GM21723 (cell line): ENCODE measurements at regions not wholly inside any gene's neighbourhood (a gene's known extent, or its start where the extent isn't known, plus 50 kb on each side); places are given as distances from the start of the nearest gene placed in this dataset.

Experiments used
- ATAC-seq: cut with Tn5 transposase; IDR thresholded peaks from one replicate; pipeline ENCODE4 v1.9.1; 2021; ENCODE audit warnings: mild to moderate bottlenecking, moderate library complexity; ENCODE audit not compliant: unreplicated experiment

GRCh38 chr2:136062066-136062837 lies 55.7 kb downstream of the CXCR4 start:
- no peak for ATAC-seq

GRCh38 chr2:136060416-136060815 lies 57.5 kb downstream of the CXCR4 start:
- no peak for ATAC-seq

DNA sequence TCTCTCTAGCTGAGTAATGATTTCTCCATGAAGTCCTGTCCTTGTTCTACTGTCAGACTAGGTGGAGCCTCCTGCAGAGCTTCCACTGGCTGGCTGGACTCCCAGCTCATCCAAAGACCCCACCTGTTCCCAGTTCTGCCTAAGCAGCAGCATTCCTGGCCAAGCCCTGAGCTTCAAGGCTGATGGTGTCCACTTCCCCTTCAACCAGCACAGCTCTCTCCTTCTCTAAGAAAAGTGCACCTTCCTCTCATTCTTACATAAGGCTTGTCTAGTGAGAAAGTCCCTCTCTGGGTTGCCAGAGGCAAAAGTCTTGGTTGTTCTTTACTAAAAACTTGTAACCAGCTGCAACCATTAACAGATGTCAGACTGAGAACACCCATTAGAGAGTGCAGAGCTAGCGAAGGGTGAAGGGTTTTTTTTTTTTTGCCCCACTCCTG lies 58.9 kb downstream of the CXCR4 start:
- ATAC-seq, result peak; percentile 63

DNA sequence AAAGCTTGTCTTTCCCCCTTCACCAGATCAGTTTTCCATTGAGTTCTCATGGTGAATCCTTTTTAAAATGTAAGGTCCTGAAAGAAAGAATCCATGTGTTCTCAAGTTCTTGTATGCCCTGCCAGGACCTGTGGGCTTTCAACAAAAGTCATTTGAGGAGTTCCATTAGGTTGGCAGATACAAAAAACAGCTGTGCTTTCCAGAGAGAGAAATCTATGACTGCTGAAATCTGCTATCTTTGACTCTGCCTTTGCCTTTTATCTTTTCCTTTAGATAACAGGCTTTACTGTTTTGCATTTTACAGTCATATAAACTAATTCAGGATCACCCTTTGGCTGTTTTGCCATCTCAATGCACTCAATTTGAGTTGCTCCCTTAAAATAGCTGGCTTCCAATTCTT lies 59.7 kb downstream of the CXCR4 start:
- no peak for ATAC-seq

- ATAC-seq, result no peak
These were observed 60.2 kb downstream of the CXCR4 start for GRCh38 chr2:136057802-136058140.

DNA sequence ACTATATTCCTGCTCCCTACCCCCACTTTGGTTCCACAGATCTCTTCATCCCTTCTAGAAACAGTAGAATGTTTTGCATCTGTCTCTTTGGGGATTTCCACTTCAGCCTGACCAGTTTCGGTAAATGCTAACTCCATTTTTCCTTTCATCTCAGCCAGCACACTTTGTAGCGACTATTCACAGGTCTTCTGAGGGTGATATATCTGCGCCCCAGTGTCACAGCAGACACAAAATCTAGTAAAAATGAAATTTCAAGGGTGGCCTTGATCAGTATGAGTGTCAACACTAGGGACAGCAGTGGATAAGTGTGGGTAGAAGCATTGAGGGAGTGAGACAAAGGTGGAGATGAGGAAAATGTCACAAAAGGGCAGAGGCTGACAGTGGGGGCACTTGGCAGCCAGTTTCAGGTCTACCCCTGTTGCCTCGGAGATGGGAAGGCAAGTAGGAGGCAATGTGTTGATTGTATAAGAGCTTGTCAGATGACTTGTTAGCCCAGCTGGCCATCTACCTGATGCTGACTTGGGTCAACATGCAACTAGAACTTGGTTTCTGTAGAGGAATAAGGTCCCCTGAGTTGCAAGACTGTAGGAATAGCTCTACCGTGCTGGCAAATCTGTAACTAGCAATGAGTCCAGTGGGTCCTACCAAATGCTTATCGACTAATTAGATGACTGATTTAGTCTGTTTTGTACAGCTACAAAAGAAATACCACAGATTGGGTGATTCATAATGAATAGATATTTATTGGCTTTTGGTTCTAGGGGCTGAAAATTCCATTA lies 60.7 kb downstream of the CXCR4 start:
- peak; percentile 46 for ATAC-seq

- ATAC-seq, result no peak
These were observed 61.8 kb downstream of the CXCR4 start for GRCh38 chr2:136055929-136056688.

DNA sequence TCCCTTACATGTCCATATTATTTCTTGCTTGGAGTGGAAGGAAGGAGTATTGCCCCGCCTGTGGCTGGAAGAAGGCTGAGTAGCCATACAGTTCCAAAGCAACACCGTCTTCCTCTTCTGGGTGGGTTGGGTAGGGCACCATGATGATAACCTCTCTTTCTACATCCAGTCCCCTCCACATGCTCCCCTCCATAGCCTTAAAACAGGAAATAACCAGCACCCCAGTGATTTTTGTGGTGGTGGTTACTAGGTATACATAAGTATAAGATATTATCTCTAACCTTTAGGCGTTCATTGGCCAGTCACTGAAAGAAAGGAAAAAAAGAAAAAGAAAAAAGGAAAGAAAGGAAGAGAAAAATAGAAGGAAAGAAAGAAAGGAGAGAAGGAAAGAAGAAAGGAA lies 63.1 kb downstream of the CXCR4 start:
- ATAC-seq, result no peak

DNA sequence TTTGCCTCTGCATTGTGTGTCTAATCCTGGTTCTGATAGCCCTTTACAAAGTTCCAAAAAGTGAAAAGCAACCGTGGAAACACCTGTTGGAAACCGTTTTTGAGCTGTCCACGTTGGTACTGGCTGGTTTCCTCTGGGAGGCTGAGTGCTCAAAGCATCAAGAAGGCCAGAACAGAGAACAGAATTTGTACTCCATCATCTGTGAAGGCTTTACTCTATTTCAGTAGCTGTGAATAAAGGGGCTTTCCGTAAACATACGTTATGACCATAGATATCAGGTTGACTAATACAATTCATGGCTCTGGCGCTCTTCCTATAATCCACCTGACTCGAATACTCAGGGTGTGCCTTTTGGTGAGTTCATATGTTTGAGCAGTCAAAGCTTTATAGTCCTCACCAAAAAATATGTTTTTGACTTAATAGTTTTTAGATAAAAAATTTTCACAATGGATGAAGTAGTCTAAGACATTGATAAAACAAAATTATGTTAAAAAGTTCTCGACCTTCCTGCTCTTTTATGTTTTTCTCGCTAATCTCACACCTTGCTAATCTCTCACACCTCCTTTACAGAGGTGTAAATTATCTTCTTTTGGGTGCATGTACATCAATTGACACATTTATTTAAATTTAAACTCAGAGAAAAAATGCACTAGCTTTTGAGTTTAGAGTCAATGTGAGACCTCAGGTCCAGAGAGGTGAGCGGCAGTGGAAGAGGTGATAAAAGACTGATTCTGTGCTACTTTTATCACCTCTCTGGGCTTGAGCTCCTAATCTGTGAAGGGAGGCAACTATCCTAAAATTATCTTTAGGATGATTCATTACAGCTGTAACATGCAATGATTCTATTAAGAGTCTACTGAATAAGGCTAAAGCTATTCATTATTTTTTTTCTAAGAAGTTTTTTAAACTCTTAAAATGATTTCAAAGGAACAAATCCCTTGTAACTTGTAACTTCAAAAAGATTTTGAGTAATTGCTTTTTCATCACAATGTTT lies 65.3 kb downstream of the CXCR4 start:
- ATAC-seq, result peak; percentile 41

DNA sequence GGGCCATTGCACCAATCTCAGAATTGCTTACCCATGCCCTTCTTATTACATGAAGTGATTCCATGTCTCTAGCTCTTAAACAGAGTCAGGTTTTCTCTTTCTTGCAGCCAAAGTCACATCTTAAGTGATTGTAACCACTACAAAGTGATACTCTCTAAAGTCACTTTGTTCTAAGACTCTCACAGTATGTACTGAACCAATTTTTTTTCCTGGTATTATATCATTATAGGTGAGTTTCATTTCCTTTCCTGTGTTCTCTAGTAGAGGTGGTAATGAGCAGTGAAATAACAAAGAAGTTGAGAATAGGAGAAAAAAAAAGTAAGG lies 66.3 kb upstream of the DARS1 start:
- no peak for ATAC-seq

DNA sequence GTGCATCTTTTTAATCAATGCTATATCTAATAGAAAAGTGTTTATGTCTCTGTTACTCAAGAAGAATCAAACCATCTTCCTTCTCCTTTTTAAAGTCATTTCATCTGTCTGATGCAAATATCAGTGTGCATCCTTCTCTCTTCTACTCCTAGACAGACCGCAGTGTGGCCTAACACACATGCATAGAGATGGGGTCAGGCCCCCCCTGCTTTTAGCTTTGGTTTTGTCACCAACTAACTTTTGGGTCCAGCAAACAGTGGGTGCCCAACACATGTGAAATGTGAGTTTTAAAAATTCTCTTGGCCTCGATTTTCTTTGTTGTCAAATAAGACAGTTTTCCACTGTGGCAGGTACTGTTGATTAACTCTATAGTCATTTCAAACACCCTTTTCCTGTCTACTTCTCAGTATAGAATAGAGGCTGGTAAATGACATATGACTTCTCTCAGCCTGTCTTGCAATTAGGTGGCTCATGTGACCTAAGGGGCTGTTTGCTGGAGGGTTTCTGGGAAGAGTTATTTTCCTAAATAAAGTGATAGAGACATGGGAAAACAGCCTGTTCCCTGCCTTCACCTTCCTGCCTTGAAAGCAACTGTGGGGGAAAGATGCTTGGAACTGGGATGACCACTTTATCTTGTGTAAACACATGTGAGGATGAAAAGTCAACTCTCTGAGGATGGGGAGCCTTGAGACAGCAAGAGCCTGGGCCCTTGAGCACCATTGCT lies 65.7 kb upstream of the DARS1 start:
- ATAC-seq, result peak; percentile 57

GRCh38 chr2:136049991-136050920 lies 64.8 kb upstream of the DARS1 start:
- no peak for ATAC-seq

GRCh38 chr2:136049011-136049742 lies 63.8 kb upstream of the DARS1 start:
- ATAC-seq, result no peak

DNA sequence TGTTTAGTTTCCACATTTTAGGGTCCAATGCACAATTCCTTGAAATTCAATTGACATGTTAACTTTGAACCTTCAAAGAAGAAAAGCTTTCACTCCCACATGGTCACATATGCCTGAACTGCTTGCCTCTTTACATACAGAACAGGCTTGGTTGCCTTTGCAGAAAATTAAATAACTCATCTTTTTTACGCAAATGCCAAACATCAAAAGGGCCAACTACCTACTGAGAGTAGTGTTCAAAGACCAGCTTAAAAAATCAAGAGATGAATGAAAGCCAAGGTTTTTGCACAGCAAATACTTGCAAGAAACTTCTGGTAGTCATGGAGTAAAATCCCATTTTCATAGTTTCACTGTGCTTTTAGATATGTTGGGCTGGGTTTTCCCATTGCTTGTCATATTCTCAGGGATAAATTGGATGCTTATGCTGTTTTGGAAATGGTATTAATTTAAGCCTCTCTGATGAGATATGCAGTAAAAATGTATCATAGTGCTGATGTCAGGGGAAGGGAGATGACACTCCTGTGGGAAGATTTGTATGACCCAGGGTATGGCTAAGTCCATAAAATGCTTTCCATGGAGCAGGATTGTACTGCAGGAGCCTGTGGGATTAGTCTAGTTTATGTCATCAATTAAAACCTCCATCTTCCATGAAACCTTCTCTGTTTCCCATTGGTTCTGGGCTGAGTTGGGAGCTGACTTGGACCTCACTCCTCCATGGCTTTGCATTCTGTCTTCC lies 60.6 kb upstream of the DARS1 start:
- ATAC-seq, result no peak

DNA sequence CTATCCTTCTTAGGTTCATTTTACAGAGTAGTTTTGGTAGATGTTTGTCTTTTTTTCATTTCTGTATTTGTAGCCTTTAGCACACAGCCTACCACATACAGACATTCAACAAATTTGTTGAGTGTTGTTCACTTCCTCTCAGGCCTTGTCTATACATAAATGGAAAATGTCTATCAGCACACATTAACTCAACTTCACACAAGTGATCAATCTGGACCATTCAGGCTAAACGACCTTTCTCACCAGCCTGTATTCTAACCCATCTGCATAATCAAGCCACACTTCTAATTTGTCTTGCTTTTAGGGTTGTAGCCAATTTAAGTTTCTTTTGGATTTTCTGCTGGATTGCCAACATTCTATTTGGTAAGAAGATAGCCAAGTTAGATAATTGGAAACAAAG lies 59.9 kb upstream of the DARS1 start:
- ATAC-seq, result no peak
